LNCaP clone FGC (cell line): ENCODE measurements at regions not wholly inside any gene's neighbourhood (a gene's known extent, or its start where the extent isn't known, plus 50 kb on each side); places are given as distances from the start of the nearest gene placed in this dataset.

Experiments
- DNase-seq: peaks from one replicate; pipeline ENCODE4 v3.0.0-alpha.2; 2011; ENCODE audit warnings: low read depth
- H3K4me3 ChIP-seq: 2 replicates; pipeline ENCODE4 v1.5.1; 2011; ENCODE audit warnings: mild to moderate bottlenecking, low read depth, low read length, control low read depth
- CTCF ChIP-seq: IDR thresholded peaks from 2 replicates; pipeline ENCODE4 v1.5.1; 2012; ENCODE audit warnings: mild to moderate bottlenecking; ENCODE audit not compliant: control insufficient read depth, insufficient read depth; ENCODE audit errors: extremely low read depth

- TF ChIP-seq CTCF: peak; percentile 68
- DNase-seq: no peak
- H3K4me3 ChIP-seq: no peak overlapping the region
Measured at GRCh38 chr3:70550723-70551319, 238.4 kb upstream of the MDFIC2 start.

DNA sequence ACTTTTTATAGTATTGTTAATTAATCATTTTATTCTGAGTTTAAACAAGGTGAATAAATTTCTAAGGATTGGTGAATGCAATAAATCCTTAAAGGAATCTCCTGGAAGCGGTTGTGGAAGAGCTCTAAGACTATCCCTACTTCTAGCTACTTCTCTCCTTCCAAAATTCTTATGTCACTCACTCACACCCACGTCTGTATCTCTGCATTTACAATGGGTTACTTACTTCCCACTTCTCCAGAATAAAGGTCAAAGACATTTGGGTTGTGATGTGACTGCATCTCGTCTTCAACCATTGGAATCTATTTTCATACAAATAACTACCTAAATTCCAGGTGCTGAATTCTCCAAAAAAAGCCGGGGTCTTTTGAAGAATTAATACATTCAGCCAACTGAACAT lies 234.2 kb upstream of the MDFIC2 start:
- TF ChIP-seq CTCF: no peak
- DNase-seq: no peak
- no peak overlapping the region for H3K4me3 ChIP-seq

DNA sequence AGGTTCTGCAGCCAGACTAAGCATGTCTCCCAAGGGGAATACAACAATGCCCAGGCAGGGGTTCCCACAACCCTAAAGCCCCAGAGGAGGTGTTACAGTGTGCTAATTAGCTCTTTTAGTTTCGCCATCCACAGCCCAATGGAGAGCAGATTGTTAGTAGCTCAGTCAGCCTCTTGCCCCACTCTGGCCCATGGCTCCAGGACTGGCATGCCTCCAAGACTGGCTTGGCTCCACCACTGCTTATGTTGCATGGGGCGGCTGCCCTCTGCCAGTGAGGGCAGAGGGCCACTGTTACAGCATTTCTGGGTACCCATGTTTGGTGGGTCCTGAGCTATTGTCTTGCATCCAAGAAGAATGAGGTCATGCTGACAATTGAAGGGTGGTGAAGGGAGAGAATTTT lies 231.1 kb upstream of the MDFIC2 start:
- H3K4me3 ChIP-seq: no peak overlapping the region
- TF ChIP-seq CTCF: no peak
- DNase-seq: no peak

DNA sequence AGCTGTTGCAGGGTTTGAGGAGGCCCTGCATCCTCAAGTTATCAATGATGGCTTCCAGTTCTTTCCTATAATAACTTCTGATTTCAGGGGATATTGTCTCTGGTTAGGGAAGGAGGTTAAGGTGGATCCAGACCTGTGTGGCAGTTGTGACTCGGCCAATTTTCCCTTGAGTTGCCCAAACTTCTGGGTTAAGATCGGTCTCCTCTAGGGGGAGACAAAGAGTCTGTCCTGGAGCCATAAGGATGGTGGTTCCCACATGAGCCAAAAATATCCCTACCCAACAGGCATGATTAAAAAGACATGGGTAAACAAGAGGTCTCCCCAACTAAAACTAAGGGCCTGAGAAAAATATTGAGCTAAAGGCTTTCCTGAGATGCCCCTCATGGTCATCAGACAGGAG lies 227.5 kb upstream of the MDFIC2 start:
- DNase-seq: no peak
- no peak for TF ChIP-seq CTCF
- no peak overlapping the region for H3K4me3 ChIP-seq

DNA sequence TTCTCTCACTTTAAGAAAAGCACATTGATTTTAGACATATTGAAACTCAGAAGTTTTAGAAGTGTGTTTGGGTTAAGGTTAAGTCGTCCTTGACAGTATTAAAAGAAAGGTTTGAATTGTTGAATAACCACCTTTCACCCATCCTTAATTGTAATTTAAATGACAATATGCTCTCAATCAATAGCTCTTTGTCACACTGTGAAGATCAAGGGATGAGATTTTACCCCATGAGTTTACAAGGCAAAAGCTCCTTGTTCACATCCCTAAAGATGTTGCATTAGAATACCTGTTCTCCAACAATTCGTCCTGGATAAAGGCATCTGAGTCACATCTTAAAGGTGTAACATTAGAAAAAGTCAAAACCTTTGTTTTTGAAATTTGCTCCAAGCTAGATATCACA lies 220.4 kb upstream of the MDFIC2 start:
- DNase-seq: no peak
- no peak overlapping the region for H3K4me3 ChIP-seq
- TF ChIP-seq CTCF: no peak

GRCh38 chr3:70531838-70532489 lies 219.5 kb upstream of the MDFIC2 start:
- no peak for TF ChIP-seq CTCF
- no peak overlapping the region for H3K4me3 ChIP-seq
- DNase-seq: no peak
